Stimulated activated CD4-positive, alpha-beta T cell treated with anti-CD3 and anti-CD28 coated beads, Interleukin-4, amount 100 ng/mL, for 48 hours (primary cell): ENCODE measurements at regions not wholly inside any gene's neighbourhood (a gene's known extent, or its start where the extent isn't known, plus 50 kb on each side); places are given as distances from the start of the nearest gene placed in this dataset.

ENCODE experiments used
- DNase-seq, 2 donors: peaks; one replicate each; pipeline ENCODE4 v3.0.0-alpha.2; 2020; ENCODE audit warnings: low read depth in 2 of 2

DNA sequence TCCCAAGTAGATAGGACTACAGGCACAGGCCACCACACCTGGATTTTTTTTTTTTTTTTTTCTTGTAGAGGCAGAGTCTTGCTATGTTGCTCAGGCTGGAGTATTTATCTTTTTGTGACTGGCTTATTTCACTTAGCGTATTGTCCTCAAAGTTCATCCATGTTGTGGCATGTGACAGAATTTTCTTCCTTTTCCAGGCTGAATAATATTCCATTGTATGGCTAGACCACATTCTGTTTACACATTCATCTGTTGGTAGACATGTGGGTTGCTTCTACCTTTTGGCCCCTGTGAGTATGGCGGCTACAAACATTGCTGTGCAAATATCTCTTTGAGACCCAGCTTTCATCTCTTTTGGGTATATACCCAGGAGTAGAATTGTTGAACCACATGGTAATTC, 160.2 kb upstream of the SMAD3 start:
- no peak for DNase-seq

DNA sequence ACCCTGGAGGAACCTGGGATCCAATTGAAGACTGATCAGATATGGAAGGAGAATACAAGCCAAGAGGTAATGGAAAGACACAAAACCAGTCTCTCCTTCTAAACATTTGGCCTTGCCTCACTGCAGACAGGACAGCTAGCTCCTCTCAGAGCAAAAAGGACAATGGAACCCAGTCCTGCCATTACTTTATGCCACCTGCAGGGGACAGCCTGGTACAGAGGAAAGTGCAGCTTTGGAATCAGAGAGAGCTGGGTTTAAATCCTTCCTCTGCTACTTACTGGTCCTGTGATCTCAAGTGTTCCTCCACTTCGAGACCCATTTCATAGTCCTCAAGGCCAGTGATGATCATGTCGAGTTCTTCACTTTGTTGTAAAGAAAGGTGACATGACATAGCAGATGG, 159.4 kb upstream of the SMAD3 start:
- DNase-seq, result no peak

DNA sequence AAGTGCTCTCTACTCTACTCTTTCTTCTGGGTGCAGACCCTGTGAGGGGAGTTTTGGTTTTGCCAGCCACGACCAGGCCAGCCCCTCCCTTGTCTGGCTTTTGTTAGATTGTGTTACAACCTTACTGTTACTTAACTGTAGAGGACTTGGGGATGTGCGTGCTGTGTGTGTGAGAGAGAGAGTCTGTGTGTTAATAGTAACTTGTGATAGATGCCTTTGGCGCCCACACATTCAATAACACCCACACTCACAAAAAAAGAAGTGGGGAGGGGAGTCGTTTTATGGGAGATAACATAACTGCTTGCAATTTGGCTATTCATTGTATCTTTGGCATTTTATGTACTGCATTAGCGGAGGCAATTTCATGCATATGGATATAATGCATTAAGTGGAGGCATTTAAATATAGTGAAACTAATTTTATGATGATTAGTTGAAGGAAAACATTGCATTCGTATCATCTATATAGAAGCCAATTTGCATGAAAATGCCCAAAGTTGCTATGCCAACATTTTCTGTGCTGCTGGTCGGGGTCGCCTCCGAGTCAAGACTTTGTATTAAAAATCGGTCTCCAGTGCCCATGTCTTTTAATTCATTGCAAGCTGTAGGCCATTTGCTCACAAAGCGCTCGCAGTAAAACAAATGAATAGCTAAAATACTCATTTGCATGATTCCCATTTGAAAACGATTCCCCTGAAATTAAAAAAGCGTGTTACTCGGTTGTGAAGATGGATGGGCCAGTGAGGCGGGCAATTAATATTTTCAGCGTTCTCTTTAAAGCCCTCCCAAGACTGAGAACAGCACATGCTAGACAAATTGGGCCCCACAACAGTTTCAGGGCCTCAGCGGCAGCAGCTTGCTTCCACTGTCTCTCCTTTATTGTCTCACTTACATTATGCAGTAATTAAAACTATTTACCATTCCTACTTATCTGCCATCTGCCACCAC, 158.5 kb upstream of the SMAD3 start:
- DNase-seq, result no peak

DNA sequence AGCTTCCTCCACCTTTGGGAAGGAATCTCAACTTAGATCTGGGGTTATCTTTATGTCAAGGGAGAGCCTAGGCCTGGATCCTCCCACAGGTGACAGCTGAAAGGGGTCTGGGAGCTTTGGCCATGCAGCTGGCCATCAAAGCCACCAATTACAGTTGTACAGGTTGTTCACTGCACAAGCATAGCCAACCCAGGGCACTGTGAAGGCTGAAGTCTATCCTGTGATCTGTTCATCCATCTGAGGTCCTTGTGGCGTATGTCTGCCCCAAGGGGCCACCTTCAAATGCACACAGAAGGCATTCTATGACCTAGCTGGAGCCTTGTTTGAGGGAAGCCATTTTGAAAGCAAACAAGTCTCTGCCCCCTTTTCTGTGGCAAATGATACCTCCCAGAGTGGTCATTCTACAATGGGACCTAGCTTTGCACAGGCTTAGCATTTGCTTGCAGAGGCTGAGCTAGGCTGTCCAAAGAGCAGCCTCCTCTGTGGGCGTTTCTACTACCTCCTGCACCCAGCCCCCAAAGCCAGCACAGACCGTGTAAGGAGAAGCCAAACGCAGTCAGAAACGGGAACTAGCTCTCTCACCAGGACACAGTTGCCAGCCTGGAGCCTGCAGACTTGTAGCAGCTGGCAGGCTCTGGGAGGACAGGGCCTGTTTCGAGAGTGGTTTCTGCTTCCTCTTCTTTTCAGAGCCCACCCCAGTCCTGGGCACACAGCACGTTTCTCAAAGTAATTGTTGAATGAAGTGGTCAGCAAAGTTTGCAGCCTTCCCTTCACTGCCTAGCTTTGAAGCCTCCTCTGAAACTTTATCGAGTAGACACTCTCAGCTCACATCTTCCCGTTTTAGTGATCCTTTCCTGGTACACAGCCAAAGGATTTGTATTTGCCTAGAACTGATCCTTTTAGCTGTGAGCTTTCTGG, 157.3 kb upstream of the SMAD3 start:
- no peak for DNase-seq

DNA sequence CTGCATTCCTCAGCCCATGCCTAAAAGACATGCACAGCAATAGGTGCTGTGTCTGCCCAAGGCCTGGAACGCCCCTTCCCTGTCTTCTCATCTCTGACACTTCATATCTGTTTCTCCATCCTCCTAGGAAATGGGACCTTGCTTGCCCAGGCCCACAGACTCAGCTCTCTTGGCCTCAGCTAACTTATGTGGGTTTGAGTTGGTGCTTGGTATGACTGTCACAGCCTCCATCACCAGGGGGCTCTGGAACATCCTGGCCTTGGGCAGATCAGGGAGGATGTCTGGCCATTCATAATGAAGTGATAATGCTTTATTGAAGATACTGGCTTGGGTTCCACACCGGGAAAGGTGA, 156.7 kb upstream of the SMAD3 start:
- DNase-seq, result no peak

DNA sequence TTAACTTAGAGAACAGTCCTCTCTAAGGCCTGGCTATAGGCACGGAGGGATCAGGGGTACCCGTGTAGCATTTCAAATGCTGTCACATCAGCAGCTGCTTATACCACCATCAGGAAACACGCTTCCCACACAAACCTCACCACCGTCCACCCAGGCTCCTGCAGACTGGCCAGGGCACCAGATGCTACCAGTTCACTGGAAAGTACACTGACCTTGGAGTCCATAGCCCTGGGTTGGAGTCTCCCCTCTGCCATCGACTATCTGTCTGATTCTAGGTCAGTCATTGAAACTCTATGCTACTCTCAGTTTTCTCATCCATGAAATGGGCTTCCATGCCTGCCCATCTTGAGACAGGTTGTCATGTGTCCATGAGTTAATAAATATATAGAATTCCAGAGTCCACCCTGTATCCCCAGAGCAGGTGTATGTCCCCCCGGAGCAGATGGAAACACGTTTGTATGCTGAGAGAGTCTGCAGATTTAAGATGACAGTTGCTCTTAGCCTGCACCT, 156.0 kb upstream of the SMAD3 start:
- no peak for DNase-seq

DNA sequence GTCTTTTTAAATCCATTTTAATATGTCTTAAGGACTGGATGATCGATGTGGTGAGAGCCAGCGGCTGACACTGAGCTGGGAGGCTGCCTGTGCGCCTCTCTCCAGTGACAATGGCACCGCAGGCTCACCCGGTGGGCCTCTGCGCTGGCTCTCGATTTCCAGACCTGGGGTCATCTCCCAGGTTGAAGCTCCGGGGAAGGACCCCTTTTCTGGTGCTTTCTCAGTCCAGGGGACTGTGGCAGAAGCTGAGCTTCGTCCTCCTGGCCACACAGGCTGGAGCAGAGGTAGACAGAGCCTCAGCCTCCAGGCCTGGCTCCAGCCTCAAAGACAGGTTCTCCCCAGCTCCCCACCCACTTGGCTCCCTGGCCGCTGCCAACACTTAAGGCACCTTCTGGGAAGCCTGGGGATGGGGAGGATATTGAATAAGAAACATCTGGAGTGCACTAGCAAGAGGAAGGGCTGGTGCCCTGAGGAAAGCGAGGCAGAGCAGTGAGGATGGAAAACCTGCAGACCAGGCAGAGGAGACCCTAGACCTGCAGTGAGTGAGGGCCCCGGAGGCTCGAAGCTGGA, 154.2 kb upstream of the SMAD3 start:
- DNase-seq, result no peak

DNA sequence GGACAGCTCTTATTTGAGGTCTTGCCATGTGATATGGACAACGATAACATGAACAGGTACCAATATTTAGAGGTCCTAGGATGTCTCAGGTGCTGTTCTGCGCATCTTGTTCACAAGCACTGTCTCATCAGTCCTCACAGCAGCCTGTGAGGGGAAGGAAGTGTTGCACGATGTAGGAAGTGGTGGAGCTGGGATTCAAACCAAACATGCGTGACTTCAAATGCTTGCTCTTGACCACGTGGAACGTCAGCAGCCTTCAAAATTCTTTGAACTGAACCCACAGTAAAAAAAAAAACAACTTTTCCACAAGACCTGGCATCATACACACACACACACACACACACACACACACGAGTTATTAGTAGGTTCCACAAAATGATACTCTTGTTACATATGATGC, 153.4 kb upstream of the SMAD3 start:
- no peak for DNase-seq

DNA sequence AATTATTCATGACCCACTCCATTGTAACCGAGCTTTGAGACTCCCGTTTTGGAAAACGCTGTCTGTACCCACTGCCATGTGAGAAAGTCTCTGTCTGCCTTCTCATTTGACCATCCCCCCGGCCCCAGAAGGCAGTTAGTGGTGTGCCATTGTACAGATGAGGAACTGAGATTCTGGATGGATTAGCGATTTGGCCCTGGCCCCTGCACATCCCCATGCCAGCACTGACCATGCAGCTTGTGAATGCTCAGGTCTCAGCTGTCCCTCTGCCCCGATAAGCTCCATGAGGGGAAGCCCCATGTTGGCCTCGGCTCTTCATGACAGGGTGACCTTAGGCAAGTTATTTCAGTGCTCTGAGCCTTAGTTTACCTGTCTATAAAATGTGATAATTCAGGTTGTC, 153.0 kb upstream of the SMAD3 start:
- DNase-seq, result no peak

DNA sequence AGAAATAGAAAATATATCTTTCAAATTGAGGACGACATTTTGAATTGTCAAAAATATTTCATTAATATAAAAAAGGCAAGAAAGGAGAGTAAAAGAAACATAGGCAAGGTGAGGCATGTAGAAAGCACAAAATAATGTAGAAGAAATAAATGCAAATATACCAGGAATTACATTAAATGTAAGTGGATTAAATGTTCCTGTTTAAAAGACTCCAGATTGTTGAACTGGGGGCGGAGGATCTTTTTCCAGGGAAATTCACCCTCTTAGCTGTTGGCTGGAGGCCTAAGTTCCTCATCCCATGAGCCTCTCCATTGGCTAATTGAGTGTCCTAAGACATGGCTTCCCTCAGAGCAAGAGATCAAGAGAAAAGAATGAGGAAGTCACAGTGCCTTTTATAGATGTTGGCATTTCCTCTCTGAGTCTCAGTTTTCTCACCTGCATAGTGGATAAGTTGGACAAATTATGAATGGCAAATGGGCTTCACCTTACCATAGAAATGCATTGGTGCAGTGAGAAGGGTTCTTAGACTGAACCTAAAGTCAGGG, 147.4 kb upstream of the SMAD3 start:
- no peak for DNase-seq

DNA sequence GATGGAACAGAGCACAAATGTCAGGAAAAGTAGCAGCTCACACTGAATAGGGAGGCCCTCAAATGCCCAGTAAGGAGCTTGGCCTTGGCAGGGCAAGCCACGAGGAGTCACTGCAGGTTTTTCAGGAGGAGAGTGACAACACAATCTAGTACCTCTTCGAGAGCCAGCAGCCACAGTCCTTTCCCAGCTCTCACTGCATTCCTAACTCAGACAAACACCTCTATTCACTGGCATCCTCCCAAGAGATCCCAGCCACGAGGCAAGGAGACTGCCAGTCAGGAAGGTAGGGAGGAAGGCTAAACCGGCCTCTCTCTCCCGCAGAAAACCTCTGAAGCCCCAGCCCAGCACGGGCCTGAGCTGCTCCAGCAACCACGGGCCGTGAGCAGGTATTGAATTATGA, 146.0 kb upstream of the SMAD3 start:
- no peak for DNase-seq

DNA sequence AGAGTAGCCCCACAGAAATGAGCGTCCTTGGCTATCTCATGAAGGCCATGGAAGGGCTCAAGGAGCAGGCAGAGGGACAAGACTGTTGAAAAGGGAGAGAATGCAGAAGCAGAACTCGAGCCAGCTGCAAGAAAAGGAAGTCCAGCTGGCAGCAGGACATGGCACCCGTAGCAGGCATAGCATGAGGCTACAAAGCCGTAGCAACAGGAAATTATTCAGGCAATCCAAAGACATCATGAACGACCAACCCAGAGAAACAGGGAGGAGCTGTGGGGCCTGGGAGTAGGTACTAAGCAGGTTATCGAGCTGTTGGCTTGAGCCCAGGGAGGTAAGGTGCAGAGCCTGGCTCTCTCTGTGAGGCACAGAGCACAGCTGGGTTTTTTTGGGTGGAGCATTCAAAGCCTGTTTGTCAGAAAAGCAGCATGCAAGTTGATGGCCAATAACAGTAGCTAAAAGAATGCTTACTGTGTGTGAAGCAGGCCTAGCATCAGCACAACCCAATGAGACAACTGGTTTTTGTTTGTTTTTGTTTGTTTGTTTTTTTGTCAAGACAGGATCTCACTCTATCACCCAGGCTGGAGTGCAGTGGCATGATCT, 144.0 kb upstream of the SMAD3 start:
- no peak for DNase-seq

DNA sequence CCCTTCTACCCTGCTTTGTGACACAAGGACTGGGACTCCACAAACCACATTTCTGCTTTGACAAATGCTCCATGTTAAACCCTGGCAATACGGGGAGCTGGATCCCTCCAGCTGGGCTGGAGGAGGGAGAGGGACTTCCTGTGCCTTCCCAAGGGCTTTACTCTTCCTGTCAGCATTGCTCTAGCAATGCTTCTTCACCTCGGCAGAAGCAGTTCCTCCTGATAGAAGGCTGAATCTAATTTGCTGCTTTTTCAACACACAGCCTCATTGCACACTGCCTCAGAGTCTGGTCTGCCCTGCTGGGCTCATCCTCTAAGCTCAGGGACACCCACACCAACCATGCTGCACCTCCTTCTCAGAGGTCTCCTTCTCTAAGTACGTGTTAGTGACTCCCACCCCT, 142.8 kb upstream of the SMAD3 start:
- DNase-seq, result no peak

DNA sequence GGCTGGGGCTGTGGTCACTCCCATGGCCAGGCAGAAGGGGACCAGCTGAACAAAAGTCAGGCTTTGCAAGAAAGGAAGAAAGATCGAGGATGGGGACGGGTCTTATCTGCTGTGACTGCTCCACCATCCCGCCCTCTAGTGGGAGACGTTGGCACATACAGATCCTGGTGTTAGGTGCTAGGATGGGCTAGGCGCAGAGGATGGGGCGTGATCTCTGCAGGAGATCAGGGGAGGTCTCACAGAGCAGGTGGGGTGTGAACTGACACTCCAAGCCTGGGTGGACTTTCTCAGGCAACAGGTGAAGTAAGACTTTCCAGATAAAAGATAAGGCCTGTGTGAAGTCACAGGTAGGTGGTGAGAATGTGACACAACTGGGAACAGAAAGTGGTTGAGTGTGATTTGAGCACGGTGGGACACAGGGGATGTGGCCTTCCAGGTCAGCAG, 141.9 kb upstream of the SMAD3 start:
- DNase-seq, result peak; percentile 34 to 42

DNA sequence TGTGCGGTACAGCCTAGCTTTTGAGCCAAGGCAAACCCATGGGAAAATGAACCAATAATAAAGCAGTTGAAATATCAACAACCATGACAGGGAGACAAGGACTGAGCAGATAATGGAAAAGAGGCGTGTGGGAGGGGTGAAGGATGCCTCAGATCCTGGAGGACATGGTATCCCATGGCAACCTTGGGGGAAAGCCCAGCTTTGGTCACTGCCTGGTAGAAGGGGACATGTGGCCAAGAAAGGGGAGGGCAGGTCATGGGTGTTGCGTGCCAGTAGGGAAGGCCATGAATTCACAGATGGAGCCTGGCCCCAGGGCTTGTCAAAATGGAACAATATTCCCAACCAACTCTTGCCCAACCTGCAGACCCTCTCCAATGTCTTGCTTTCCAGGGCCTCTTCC, 140.5 kb upstream of the SMAD3 start:
- no peak for DNase-seq

DNA sequence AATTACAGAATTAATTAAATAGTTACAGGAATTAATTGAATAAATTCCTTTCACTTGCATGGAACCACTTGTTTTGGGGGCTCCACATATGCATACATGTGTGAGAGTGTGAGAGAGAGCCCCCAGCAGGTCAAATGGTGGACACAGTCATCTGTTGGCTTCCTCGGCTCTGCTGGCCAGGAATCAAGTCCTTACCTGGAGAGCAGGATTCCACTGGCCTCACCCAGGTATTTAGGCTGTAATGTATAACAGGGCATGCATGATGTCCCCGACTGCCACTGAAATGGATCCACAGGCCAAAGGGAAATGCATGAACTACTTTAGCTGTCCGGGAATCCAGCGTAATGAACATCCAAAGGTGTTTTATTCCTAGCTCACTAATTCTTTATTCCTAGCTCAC, 139.7 kb upstream of the SMAD3 start:
- no peak for DNase-seq

DNA sequence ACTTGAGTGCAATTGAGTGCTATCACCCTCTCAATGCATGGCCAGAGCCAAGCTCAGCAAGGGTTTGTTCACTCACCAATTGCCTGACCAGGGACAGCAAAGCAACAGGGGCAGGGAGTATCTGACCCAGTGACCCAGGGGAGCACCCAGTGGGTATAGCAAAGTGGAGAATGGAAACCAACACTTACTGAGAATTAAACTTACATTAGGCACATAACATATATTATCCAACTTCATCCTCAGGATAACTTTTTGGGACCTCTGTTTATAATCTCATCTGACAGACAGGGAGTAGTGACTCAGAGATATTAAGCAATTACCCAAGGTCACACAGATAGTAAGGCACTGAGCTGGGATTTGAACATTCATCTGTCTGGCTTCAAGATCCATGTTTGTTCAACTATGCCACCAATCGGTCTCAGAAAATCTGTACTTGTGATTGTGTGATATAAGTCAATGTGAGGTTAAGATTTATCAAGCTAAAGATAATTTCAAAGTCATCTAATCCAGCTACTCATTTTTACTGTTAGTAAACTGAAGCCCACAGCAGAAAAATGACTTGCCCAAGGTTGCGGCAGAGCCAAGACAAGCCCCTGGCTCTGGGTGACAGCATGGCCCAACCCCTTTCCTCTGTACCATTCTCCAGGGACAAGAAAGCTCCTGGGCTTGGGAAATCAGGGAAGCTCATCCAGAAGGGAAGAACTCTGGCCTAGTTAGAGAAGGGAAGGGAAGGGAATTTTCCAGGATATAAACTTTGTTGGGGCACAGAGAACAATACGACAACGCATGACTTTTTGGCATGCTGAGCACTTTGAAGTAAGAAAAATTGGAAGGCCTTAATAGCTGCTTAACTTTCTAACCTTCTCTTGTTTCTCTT, 138.0 kb upstream of the SMAD3 start:
- DNase-seq, result no peak

DNA sequence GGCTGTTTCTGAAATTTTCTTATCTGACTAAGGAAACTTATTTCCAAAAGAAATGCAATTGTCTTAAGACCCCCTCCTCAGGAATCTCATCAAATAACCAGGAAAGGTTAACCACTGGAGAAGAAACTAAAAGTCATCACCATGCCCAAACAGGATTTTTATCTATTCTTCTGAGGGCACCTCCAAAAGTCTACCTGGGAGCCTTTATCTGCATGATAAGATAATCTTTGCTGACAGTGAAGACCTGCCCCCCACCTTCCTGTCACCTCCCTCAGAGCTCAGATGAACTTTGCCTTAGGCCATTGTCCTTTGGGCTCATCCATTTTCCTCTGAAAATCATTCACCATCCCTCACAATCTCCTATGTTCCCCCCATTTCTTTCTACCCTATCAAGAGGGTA, 137.3 kb upstream of the SMAD3 start:
- DNase-seq, result no peak

DNA sequence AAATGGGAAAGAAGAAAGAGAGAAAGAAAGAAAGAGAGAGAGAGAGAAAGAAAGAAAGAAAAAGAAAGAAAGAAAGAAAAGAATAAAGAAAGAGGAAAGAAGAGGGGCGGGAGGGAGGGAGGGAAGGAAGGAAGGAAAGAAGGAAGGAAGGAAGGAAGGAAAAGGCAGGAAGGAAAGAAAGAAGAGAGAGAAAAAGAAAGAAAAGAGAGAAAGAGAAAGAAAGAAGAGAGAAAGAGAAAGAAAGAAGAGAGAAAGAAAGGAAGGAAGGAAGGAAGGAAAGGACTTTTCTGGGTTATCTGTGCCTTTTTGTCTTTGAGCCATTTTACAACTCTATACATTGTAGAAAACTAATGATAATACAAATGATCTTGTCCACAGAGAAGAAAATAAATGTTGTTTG, 136.6 kb upstream of the SMAD3 start:
- no peak for DNase-seq

DNA sequence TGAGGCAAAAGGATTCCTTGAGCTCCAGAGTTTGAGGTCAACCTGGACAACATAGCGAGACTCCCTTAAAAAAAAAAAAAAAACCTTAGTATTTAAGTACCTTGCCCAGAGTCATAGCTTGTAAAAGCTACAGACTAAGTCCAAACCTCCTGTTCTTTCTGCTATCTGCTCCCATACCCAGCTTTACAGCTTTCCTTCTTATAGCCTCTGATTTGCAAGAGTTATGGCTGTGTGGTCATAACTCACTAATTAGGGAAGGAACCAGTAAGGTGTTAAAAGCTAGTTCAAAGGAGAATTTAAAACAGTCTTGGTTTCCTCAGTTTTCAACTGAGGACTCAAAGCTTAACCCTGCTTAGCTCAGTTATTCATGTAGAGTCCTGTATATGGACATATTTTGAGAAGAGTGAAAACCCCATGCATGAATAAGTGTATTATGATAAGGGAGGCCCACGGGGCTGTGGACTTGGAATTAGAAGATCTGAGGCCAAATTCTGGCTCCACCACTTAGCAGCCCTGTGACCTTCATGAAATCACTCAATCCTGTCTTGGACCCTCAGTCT, 135.5 kb upstream of the SMAD3 start:
- no peak for DNase-seq
